ENCODE measurements at regions not wholly inside any gene's neighbourhood (a gene's known extent, or its start where the extent isn't known, plus 50 kb on each side); places are given as distances from the start of the nearest gene placed in this dataset.

DNA sequence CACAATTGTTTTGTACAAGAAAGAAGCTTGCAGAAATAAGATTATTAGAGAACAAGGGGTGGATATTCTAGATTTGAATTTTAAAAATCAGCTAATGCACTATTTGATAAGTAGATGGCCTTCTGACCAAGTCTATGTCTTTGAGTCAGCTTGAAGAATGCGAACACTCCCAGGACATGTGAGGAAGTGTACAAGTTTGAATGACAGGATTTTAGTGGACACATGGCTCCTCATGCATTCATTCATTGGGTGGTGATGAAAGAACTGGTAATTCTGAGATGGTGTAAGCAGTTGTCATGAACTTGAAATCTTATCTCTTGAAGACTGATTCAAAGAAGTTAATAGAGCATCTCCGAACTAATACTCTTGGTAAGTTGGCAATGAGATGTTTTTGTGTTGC lies 548.2 kb upstream of the CNKSR2 start:
- no peak overlapping the region for H3K4me3 Mint-ChIP-seq
- ATAC-seq (replicated peaks) = no peak
- H3K27ac Mint-ChIP-seq = no peak overlapping the region
- no peaks in the 10 kb centered on the region for H3K9me3 Mint-ChIP-seq
- no peak for DNase-seq
- H3K36me3 Mint-ChIP-seq (ENCODE audit: insufficient read depth) = no peaks in the 10 kb centered on the region
- no peaks in the 10 kb centered on the region for H3K27me3 Mint-ChIP-seq
- H3K4me1 Mint-ChIP-seq (ENCODE audit: low read depth in 2 of 2) = no peaks in the 10 kb centered on the region

GRCh38 chrX:20803971-20804370 lies 537.3 kb upstream of the RPS6KA3 start:
- Mint-ChIP-seq H3K27ac (no peak overlapping the region), H3K4me1 (ENCODE audit: low read depth in 2 of 2) (no peaks in the 10 kb centered on the region), H3K36me3 (ENCODE audit: insufficient read depth) (no peaks in the 10 kb centered on the region), H3K27me3 (no peaks in the 10 kb centered on the region), H3K9me3 (no peaks in the 10 kb centered on the region), H3K4me3 (no peak overlapping the region)
- no peak for ATAC-seq (replicated peaks)
- no peak for DNase-seq

DNA sequence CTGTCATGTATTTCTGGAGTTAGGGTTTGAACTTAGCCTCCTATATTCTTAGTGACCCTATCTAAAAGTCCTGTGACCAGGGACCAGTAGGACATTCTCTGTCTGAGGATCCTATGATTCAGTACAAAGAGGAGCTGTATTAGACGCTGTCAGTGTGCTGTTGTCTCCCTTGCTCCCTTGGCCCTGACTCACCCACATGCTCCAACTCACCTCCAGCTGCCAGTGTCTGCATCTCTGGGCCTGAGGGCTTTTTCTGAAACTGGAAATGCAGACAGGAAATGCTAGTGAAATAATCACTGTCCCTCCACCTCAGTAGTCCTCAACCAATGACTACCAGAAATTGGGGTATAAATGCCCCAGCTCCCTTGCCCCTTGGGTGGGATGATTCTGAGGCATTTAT lies 535.3 kb upstream of the RPS6KA3 start:
- no peak for ATAC-seq (replicated peaks)
- no peaks in the 10 kb centered on the region for H3K36me3 Mint-ChIP-seq (ENCODE audit: insufficient read depth)
- H3K27me3 Mint-ChIP-seq = no peaks in the 10 kb centered on the region
- no peak overlapping the region for H3K27ac Mint-ChIP-seq
- H3K4me1 Mint-ChIP-seq (ENCODE audit: low read depth in 2 of 2) = no peaks in the 10 kb centered on the region
- DNase-seq = no peak
- H3K9me3 Mint-ChIP-seq = no peaks in the 10 kb centered on the region
- no peak overlapping the region for H3K4me3 Mint-ChIP-seq

DNA sequence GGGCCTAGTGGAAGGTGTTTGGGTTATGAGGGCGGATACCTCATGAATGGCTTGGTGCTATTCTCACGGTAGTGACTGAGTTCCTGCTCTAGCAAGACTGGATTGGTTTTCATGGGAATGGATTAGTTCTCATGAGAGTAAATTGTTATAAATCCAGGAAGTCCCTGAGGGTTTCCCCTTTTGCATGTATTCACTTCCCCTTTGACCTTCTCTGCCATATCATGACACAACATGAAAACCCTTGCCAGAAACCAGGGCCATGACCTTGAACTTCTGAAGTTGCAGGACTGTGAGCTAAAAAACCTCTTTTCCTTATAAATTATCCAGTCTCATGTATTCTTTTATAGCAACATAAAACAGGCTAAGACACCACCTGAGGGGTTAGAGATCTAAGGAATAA lies 529.7 kb upstream of the RPS6KA3 start:
- Mint-ChIP-seq H3K27me3 (no peaks in the 10 kb centered on the region), H3K4me3 (no peak overlapping the region), H3K9me3 (no peaks in the 10 kb centered on the region), H3K36me3 (ENCODE audit: insufficient read depth) (no peaks in the 10 kb centered on the region), H3K4me1 (ENCODE audit: low read depth in 2 of 2) (no peaks in the 10 kb centered on the region), H3K27ac (no peak overlapping the region)
- DNase-seq (no peak), ATAC-seq (replicated peaks) (no peak)

DNA sequence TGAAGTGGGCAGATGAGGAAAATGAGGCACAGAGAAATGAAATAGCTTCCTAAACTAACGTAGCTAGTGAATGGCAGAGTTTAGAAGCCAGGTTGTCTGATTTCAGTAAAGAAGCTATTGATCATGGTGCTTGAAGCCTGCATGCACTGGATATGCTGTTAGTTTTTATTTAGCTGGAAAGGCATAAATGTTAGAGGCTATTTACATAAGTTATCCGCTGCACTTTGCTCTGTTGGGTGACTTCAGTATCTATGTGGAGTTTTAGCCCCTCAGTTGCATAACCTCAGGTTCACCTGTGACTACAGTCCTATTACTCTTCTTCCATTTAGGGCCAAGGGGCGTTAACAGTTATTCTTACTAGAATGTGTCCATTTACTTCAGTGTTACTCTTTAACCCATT lies 522.4 kb upstream of the RPS6KA3 start:
- ATAC-seq (replicated peaks) = no peak
- H3K4me3 Mint-ChIP-seq = no peak overlapping the region
- no peak overlapping the region for H3K27ac Mint-ChIP-seq
- H3K9me3 Mint-ChIP-seq = no peaks in the 10 kb centered on the region
- H3K36me3 Mint-ChIP-seq (ENCODE audit: insufficient read depth) = no peaks in the 10 kb centered on the region
- H3K27me3 Mint-ChIP-seq = no peaks in the 10 kb centered on the region
- no peak for DNase-seq
- H3K4me1 Mint-ChIP-seq (ENCODE audit: low read depth in 2 of 2) = no peaks in the 10 kb centered on the region

DNA sequence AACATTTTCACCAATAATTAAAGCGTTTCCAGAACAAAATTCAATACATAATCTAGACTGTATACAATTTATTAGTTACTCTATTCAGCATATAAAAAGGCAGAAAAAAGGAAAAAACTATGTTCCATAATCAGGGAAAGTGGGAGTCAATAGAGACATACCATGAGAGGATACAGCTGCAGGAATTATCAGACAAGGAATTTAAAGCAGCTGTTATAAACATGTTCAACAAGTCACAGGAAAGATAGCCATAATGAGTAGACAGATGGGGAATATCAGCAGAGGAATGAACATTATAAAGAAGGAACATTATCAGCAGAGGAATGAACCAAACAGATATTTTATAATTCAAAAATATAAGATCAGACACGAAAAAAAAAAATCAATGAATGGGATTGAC lies 500.6 kb upstream of the RPS6KA3 start:
- no peak overlapping the region for H3K27ac Mint-ChIP-seq

DNA sequence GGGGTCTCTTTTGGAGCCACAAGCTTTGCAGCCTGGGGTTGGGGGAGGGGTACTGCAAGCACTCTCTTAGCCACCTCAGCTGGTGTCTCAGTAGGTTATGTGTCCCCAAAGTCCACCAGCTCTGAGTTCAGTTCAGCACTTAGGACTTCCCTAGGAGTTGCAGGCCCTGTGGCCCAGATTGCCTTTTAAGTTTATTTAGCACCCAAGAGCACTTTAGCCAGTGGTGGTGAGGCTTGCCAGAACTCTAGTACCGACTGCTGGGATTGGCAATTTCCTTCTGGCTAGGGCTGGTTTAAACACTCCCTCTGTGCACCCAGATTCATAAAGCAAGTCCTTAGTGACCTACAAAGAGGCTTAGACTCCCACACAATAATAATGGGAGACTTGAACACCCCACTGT lies 489.9 kb upstream of the RPS6KA3 start:
- Mint-ChIP-seq H3K9me3 (no peaks in the 10 kb centered on the region), H3K4me3 (no peak overlapping the region), H3K27ac (no peak overlapping the region), H3K36me3 (ENCODE audit: insufficient read depth) (no peaks in the 10 kb centered on the region), H3K27me3 (no peaks in the 10 kb centered on the region), H3K4me1 (ENCODE audit: low read depth in 2 of 2) (no peaks in the 10 kb centered on the region)
- no peak for DNase-seq
- ATAC-seq (replicated peaks) = no peak

More for the DNA sequence above, 500.6 kb upstream of the RPS6KA3 start:
- no peaks in the 10 kb centered on the region for H3K27me3 Mint-ChIP-seq
- peaks cover 0 to 3% of the 10 kb centered on the region in 2 donors for H3K9me3 Mint-ChIP-seq
- ATAC-seq (replicated peaks) (no peak), DNase-seq (no peak)
- no peaks in the 10 kb centered on the region for H3K4me1 Mint-ChIP-seq (ENCODE audit: low read depth in 2 of 2)
- no peaks in the 10 kb centered on the region for H3K36me3 Mint-ChIP-seq (ENCODE audit: insufficient read depth)
- H3K4me3 Mint-ChIP-seq = no peak overlapping the region

DNA sequence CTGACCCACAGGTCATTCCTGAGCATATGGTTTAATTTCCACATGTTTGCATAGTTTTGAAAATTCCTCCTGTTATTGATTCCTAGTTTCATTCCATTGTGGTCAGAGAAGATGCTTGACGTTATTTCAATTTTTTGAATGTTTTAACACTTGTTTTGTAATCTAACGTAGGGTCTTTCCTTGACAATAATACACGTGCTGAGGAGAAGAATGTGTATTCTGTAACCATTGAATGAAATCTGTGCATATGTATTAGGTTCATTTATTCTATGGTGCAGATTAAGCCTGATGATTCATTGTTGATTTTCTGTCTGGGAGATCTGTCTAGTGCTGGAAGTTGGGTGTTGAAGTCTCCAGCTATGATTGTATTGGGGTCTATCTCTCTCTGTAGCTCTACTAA lies 486.4 kb upstream of the RPS6KA3 start:
- H3K27ac Mint-ChIP-seq = no peak overlapping the region

DNA sequence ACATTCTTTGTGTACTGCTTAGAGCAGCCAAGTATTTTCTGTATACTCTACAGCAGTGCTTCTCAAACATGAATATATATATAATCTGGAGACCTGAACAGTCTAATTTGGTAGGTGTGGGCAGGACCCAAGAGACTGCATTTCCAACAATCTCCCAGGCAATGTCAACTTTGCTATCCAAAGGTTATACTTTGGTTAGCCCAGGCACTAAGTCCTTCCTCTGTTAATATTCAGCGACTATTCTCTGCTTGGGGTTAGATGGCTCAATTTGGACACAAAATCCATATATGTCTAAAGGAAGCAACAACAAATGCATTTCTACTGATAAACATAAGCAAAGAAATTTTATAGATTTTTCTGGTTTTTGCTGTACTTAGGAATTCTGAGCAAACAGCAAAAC lies 480.0 kb upstream of the RPS6KA3 start:
- Mint-ChIP-seq H3K36me3 (ENCODE audit: insufficient read depth) (no peaks in the 10 kb centered on the region), H3K27ac (no peak overlapping the region), H3K27me3 (no peaks in the 10 kb centered on the region), H3K9me3 (no peaks in the 10 kb centered on the region), H3K4me3 (no peak overlapping the region), H3K4me1 (ENCODE audit: low read depth in 2 of 2) (no peaks in the 10 kb centered on the region)
- DNase-seq (no peak), ATAC-seq (replicated peaks) (no peak)

More for the DNA sequence above, 486.4 kb upstream of the RPS6KA3 start:
- Mint-ChIP-seq H3K4me1 (ENCODE audit: low read depth in 2 of 2) (no peaks in the 10 kb centered on the region), H3K9me3 (no peaks in the 10 kb centered on the region), H3K4me3 (no peak overlapping the region), H3K27me3 (no peaks in the 10 kb centered on the region), H3K36me3 (ENCODE audit: insufficient read depth) (no peaks in the 10 kb centered on the region)
- DNase-seq = no peak
- no peak for ATAC-seq (replicated peaks)

- DNase-seq = no peak
Observed at GRCh38 chrX:20743046-20743445, 476.3 kb upstream of the RPS6KA3 start.

DNA sequence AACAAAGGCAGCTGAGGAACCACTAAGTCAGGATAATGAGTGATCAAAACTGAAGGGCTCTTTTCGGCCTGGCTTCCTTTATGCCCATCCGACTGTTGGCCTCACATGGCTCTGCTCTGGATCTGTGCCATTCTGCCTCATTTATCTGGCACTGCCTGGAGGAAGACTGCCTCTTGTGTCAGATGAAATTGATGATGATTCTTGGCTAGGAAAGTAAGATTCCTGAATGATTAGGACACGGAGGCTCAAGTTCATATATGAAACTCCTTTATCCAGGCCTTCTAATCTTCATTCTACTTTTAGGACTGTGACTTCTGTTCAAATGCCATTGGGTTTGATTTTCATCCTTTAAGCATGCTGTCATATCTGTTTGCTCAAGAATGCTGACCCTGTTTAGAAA lies 475.4 kb upstream of the RPS6KA3 start:
- Mint-ChIP-seq H3K27ac (no peak overlapping the region), H3K4me3 (no peak overlapping the region), H3K27me3 (no peaks in the 10 kb centered on the region), H3K9me3 (no peaks in the 10 kb centered on the region), H3K4me1 (ENCODE audit: low read depth in 2 of 2) (no peaks in the 10 kb centered on the region), H3K36me3 (ENCODE audit: insufficient read depth) (no peaks in the 10 kb centered on the region)
- DNase-seq = no peak
- no peak for ATAC-seq (replicated peaks)

More at GRCh38 chrX:20743046-20743445, 476.3 kb upstream of the RPS6KA3 start:
- Mint-ChIP-seq H3K27ac (no peak overlapping the region), H3K36me3 (ENCODE audit: insufficient read depth) (no peaks in the 10 kb centered on the region), H3K27me3 (no peaks in the 10 kb centered on the region), H3K4me3 (no peak overlapping the region), H3K9me3 (no peaks in the 10 kb centered on the region), H3K4me1 (ENCODE audit: low read depth in 2 of 2) (no peaks in the 10 kb centered on the region)
- ATAC-seq (replicated peaks) = no peak

DNA sequence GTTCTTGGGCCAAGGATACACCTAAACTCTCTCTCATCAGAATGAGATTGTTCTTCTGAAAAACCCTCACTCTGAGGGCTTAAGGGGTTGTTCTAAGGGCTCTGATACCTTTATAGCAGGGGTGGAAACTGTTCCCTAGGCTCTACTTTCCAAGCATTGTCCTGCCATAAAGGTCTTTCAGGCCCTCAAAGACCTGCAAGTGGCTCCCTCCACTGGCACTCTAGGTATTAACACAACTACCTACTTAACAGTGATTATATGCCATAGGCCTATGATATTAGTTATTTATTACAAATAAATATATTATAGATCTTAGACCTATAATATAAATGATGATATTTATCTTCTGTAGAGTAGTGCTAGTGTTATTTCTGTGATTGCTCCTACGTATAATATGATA lies 473.7 kb upstream of the RPS6KA3 start:
- Mint-ChIP-seq H3K27me3 (peaks cover 0 to 6% of the 10 kb centered on the region in 2 donors), H3K4me1 (ENCODE audit: low read depth in 2 of 2) (no peaks in the 10 kb centered on the region)
- no peak for ATAC-seq (replicated peaks)

GRCh38 chrX:20739038-20739745 lies 472.5 kb upstream of the RPS6KA3 start:
- no peaks in the 10 kb centered on the region for H3K4me1 Mint-ChIP-seq (ENCODE audit: low read depth in 2 of 2)
- H3K36me3 Mint-ChIP-seq (ENCODE audit: insufficient read depth) = no peaks in the 10 kb centered on the region
- H3K27me3 Mint-ChIP-seq = peaks cover 0 to 6% of the 10 kb centered on the region in 2 donors
- ATAC-seq (replicated peaks) (no peak), DNase-seq (no peak)
- H3K27ac Mint-ChIP-seq = no peak overlapping the region
- H3K9me3 Mint-ChIP-seq = no peaks in the 10 kb centered on the region
- no peak overlapping the region for H3K4me3 Mint-ChIP-seq

More for the DNA sequence above, 473.7 kb upstream of the RPS6KA3 start:
- no peak for DNase-seq
- Mint-ChIP-seq H3K27ac (no peak overlapping the region), H3K4me3 (no peak overlapping the region), H3K36me3 (ENCODE audit: insufficient read depth) (no peaks in the 10 kb centered on the region), H3K9me3 (no peaks in the 10 kb centered on the region)

- ATAC-seq (replicated peaks) (no peak), DNase-seq (no peak)
- Mint-ChIP-seq H3K9me3 (no peaks in the 10 kb centered on the region), H3K27ac (no peak overlapping the region), H3K36me3 (ENCODE audit: insufficient read depth) (no peaks in the 10 kb centered on the region), H3K4me1 (ENCODE audit: low read depth in 2 of 2) (no peaks in the 10 kb centered on the region), H3K27me3 (no peaks in the 10 kb centered on the region), H3K4me3 (no peak overlapping the region)
Observed at GRCh38 chrX:20729416-20729815, 462.7 kb upstream of the RPS6KA3 start.

- H3K4me3 Mint-ChIP-seq = no peak overlapping the region
- no peak overlapping the region for H3K27ac Mint-ChIP-seq
- H3K27me3 Mint-ChIP-seq = no peaks in the 10 kb centered on the region
- H3K4me1 Mint-ChIP-seq (ENCODE audit: low read depth in 2 of 2) = no peaks in the 10 kb centered on the region
- DNase-seq (no peak), ATAC-seq (replicated peaks) (no peak)
- H3K9me3 Mint-ChIP-seq = no peaks in the 10 kb centered on the region
- no peaks in the 10 kb centered on the region for H3K36me3 Mint-ChIP-seq (ENCODE audit: insufficient read depth)
Observed at GRCh38 chrX:20727447-20727846, 460.7 kb upstream of the RPS6KA3 start.

Data from effector memory CD8-positive, alpha-beta T cell (primary cell).